Memory B cell (primary cell): ENCODE measurements at regions not wholly inside any gene's neighbourhood (a gene's known extent, or its start where the extent isn't known, plus 50 kb on each side); places are given as distances from the start of the nearest gene placed in this dataset.
A peak's percentile ranks its signal among the peaks of the same experiment; 100 is the strongest.
"Not testable (repeated sequence)": the region's sequence is repeated elsewhere in the genome, so short reads cannot be mapped to it uniquely, and the experiment has no call there.

Experiments used
- ATAC-seq: fragments of 150-1000 bp; cut with Tn5 transposase; 2 replicates; pipeline ENCODE4 v1.10.0; 2021; ENCODE audit warnings: low read depth, mild to moderate bottlenecking, moderate library complexity
- DNase-seq, 2 donors: peaks; one replicate each; pipeline ENCODE4 v3.0.0; 2022; ENCODE audit warnings: low spot score in 2 of 2
- H3K27ac Mint-ChIP-seq: one replicate; pipeline ENCODE4 v1.8.0; 2022; ENCODE audit warnings: mild to moderate bottlenecking, moderate library complexity, mixed read lengths
- H3K27me3 Mint-ChIP-seq: one replicate; pipeline ENCODE4 v1.8.0; 2022; ENCODE audit warnings: mixed read lengths
- H3K36me3 Mint-ChIP-seq: one replicate; pipeline ENCODE4 v1.8.0; 2022; ENCODE audit warnings: mild to moderate bottlenecking, mixed read lengths
- H3K4me1 Mint-ChIP-seq: one replicate; pipeline ENCODE4 v1.8.0; 2022; ENCODE audit warnings: mixed read lengths
- H3K4me3 Mint-ChIP-seq: one replicate; pipeline ENCODE4 v1.8.0; 2022; ENCODE audit warnings: mild to moderate bottlenecking, moderate library complexity, mixed read lengths
- H3K9me3 Mint-ChIP-seq: one replicate; pipeline ENCODE4 v1.8.0; 2022; ENCODE audit warnings: mixed read lengths

GRCh38 chr2:4981802-4982409, 710.3 kb upstream of the SOX11 start:
- H3K36me3 Mint-ChIP-seq = no peaks in the 10 kb centered on the region
- no peaks in the 10 kb centered on the region for H3K27me3 Mint-ChIP-seq
- no peak overlapping the region for H3K4me3 Mint-ChIP-seq
- no peaks in the 10 kb centered on the region for H3K4me1 Mint-ChIP-seq
- ATAC-seq = no peak
- no peak overlapping the region for H3K27ac Mint-ChIP-seq
- DNase-seq = no peak
- peaks cover 6% of the 10 kb centered on the region for H3K9me3 Mint-ChIP-seq

GRCh38 chr2:4988444-4988843, 703.7 kb upstream of the SOX11 start:
- not testable (repeated sequence) for DNase-seq, H3K36me3 Mint-ChIP-seq, ATAC-seq, H3K4me3 Mint-ChIP-seq, H3K27ac Mint-ChIP-seq, H3K27me3 Mint-ChIP-seq, H3K4me1 Mint-ChIP-seq, H3K9me3 Mint-ChIP-seq

- H3K4me1 Mint-ChIP-seq = no peaks in the 10 kb centered on the region
- no peak overlapping the region for H3K4me3 Mint-ChIP-seq
- H3K9me3 Mint-ChIP-seq = peaks cover 3% of the 10 kb centered on the region
- DNase-seq (no peak), ATAC-seq (no peak)
- H3K27me3 Mint-ChIP-seq = no peaks in the 10 kb centered on the region
- H3K36me3 Mint-ChIP-seq = no peaks in the 10 kb centered on the region
- H3K27ac Mint-ChIP-seq = no peak overlapping the region
These were observed 700.0 kb upstream of the SOX11 start for GRCh38 chr2:4992226-4992625.

GRCh38 chr2:4995466-4995865, 696.7 kb upstream of the SOX11 start:
- Mint-ChIP-seq H3K27ac (no peak overlapping the region), H3K36me3 (no peaks in the 10 kb centered on the region), H3K27me3 (no peaks in the 10 kb centered on the region), H3K4me3 (no peak overlapping the region), H3K9me3 (peaks cover 5% of the 10 kb centered on the region), H3K4me1 (no peaks in the 10 kb centered on the region)
- DNase-seq = no peak
- ATAC-seq = no peak

- Mint-ChIP-seq H3K9me3 (peaks cover 13% of the 10 kb centered on the region), H3K27ac (no peak overlapping the region), H3K36me3 (no peaks in the 10 kb centered on the region), H3K27me3 (no peaks in the 10 kb centered on the region), H3K4me1 (no peaks in the 10 kb centered on the region), H3K4me3 (no peak overlapping the region)
- ATAC-seq (no peak), DNase-seq (no peak)
These were observed 684.6 kb upstream of the SOX11 start for GRCh38 chr2:5007596-5007995.

GRCh38 chr2:5019324-5019723, 672.9 kb upstream of the SOX11 start:
- no peak for DNase-seq
- no peaks in the 10 kb centered on the region for H3K27me3 Mint-ChIP-seq
- H3K4me3 Mint-ChIP-seq = no peak overlapping the region
- ATAC-seq = no peak
- peaks cover 12% of the 10 kb centered on the region for H3K9me3 Mint-ChIP-seq
- no peaks in the 10 kb centered on the region for H3K4me1 Mint-ChIP-seq
- H3K27ac Mint-ChIP-seq = no peak overlapping the region
- no peaks in the 10 kb centered on the region for H3K36me3 Mint-ChIP-seq

GRCh38 chr2:5020116-5020875, 671.9 kb upstream of the SOX11 start:
- no peaks in the 10 kb centered on the region for H3K27me3 Mint-ChIP-seq
- no peaks in the 10 kb centered on the region for H3K4me1 Mint-ChIP-seq
- H3K4me3 Mint-ChIP-seq = no peak overlapping the region
- no peak overlapping the region for H3K27ac Mint-ChIP-seq
- DNase-seq = no peak
- H3K36me3 Mint-ChIP-seq = no peaks in the 10 kb centered on the region
- no peak for ATAC-seq
- H3K9me3 Mint-ChIP-seq = peaks cover 12% of the 10 kb centered on the region

GRCh38 chr2:5021136-5021535, 671.0 kb upstream of the SOX11 start:
- ATAC-seq (no peak), DNase-seq (no peak)
- Mint-ChIP-seq H3K4me3 (no peak overlapping the region), H3K36me3 (no peaks in the 10 kb centered on the region), H3K27me3 (no peaks in the 10 kb centered on the region), H3K9me3 (peaks cover 11% of the 10 kb centered on the region), H3K27ac (no peak overlapping the region), H3K4me1 (no peaks in the 10 kb centered on the region)

- peaks cover 11% of the 10 kb centered on the region for H3K9me3 Mint-ChIP-seq
- no peak for ATAC-seq
- no peak overlapping the region for H3K27ac Mint-ChIP-seq
- no peaks in the 10 kb centered on the region for H3K27me3 Mint-ChIP-seq
- no peaks in the 10 kb centered on the region for H3K4me1 Mint-ChIP-seq
- no peaks in the 10 kb centered on the region for H3K36me3 Mint-ChIP-seq
- H3K4me3 Mint-ChIP-seq = no peak overlapping the region
- no peak for DNase-seq
These were observed 670.1 kb upstream of the SOX11 start for GRCh38 chr2:5022061-5022460.

GRCh38 chr2:5022708-5023635, 669.2 kb upstream of the SOX11 start:
- not testable (repeated sequence) for ATAC-seq, H3K27me3 Mint-ChIP-seq, H3K4me3 Mint-ChIP-seq, H3K36me3 Mint-ChIP-seq, H3K4me1 Mint-ChIP-seq, DNase-seq
- Mint-ChIP-seq H3K9me3 (peaks cover 14% of the 10 kb centered on the region), H3K27ac (peak overlapping the region; percentile 3)

- Mint-ChIP-seq H3K27ac (no peak overlapping the region), H3K4me1 (no peaks in the 10 kb centered on the region), H3K4me3 (no peak overlapping the region), H3K36me3 (no peaks in the 10 kb centered on the region), H3K27me3 (no peaks in the 10 kb centered on the region), H3K9me3 (peaks cover 14% of the 10 kb centered on the region)
- no peak for DNase-seq
- no peak for ATAC-seq
These were observed 665.5 kb upstream of the SOX11 start for GRCh38 chr2:5026571-5027234.

- Mint-ChIP-seq H3K27me3 (no peaks in the 10 kb centered on the region), H3K4me1 (no peaks in the 10 kb centered on the region), H3K9me3 (no peaks in the 10 kb centered on the region), H3K4me3 (no peak overlapping the region), H3K27ac (no peak overlapping the region), H3K36me3 (no peaks in the 10 kb centered on the region)
- DNase-seq (no peak), ATAC-seq (no peak)
These were observed 657.1 kb upstream of the SOX11 start for GRCh38 chr2:5035057-5035488.

GRCh38 chr2:5036256-5036655, 655.9 kb upstream of the SOX11 start:
- Mint-ChIP-seq H3K27me3 (no peaks in the 10 kb centered on the region), H3K9me3 (peaks cover 1% of the 10 kb centered on the region), H3K4me1 (no peaks in the 10 kb centered on the region), H3K4me3 (no peak overlapping the region), H3K27ac (no peak overlapping the region), H3K36me3 (no peaks in the 10 kb centered on the region)
- DNase-seq = no peak
- ATAC-seq = no peak
